ENCODE measurements at regions not wholly inside any gene's neighbourhood (a gene's known extent, or its start where the extent isn't known, plus 50 kb on each side); places are given as distances from the start of the nearest gene placed in this dataset.

DNA sequence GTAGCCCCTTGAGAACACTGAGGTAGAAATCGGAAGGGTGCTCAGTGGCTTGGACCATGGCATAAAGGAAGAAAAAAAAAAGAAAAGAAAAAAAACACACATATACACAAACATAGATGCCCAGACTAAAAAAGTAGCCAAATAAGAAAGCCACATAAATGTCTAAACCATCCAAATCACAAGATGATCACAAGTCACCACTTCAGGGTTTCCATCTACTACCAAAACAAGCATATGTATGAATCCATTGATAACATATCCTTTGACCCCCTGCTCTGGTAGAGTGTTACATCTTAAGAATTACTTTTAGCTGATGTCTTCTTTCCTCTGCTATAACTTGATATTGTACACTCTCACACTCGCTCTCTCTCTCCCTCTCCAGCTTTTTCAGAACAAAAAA, 245.9 kb downstream of the AHR start:
- TF ChIP-seq POLR2A (IDR thresholded peaks at IDR 0.05; ENCODE audit: low read depth) = no peak
- TF ChIP-seq, protein P1, sequence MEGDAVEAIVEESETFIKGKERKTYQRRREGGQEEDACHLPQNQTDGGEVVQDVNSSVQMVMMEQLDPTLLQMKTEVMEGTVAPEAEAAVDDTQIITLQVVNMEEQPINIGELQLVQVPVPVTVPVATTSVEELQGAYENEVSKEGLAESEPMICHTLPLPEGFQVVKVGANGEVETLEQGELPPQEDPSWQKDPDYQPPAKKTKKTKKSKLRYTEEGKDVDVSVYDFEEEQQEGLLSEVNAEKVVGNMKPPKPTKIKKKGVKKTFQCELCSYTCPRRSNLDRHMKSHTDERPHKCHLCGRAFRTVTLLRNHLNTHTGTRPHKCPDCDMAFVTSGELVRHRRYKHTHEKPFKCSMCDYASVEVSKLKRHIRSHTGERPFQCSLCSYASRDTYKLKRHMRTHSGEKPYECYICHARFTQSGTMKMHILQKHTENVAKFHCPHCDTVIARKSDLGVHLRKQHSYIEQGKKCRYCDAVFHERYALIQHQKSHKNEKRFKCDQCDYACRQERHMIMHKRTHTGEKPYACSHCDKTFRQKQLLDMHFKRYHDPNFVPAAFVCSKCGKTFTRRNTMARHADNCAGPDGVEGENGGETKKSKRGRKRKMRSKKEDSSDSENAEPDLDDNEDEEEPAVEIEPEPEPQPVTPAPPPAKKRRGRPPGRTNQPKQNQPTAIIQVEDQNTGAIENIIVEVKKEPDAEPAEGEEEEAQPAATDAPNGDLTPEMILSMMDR (IDR thresholded peaks at IDR 0.05) = no peak
- no peak for TF ChIP-seq EP300 (IDR thresholded peaks at IDR 0.05)
- TF ChIP-seq POLR2AphosphoS5 (IDR thresholded peaks at IDR 0.05) = no peak
- DNase-seq (ENCODE audit: extremely low spot score) = no peak
- WGBS = 88% methylated on average over 2 of the region's 2 CpGs
- Histone ChIP-seq H3K36me3 (no peaks in the 10 kb centered on the region), H3K4me3 (no peak overlapping the region), H3K27ac (replicated peaks in 1 of 4) (no peak overlapping the region), H3K4me1 (peaks cover 4 to 29% (median 12%) of the 10 kb centered on the region in 4 donors), H3K9me3 (peaks cover 0 to 3% (median 0%) of the 10 kb centered on the region in 4 donors), H3K27me3 (no peaks in the 10 kb centered on the region)
- intact Hi-C loops (cut with DNase I) = no loop called here

DNA sequence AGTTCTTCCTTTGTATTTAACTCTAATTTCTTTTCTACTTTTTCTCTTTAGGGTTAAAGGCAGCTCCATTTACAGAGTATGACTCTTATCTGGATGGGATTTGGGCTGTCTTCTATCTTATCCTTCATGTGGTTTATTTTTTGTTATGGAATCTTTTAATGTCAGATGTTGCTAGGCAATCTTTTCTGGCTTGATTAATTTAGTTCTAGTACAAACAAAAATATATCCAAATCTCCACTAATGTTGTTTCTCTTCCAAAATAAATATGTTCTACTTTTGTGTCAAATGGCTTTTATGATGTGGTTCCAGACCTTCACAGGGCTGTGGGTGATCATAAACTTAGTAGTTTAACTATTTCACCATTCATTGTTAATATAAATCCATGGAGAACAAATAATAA, 246.9 kb downstream of the AHR start:
- Histone ChIP-seq H3K4me1 (peaks cover 4 to 29% (median 12%) of the 10 kb centered on the region in 4 donors), H3K9me3 (peaks cover 0 to 7% (median 0%) of the 10 kb centered on the region in 4 donors), H3K36me3 (no peaks in the 10 kb centered on the region), H3K4me3 (no peak overlapping the region), H3K27me3 (no peaks in the 10 kb centered on the region), H3K27ac (replicated peaks in 1 of 4) (no peak overlapping the region)
- DNase-seq (ENCODE audit: extremely low spot score) = no peak
- TF ChIP-seq EP300 (IDR thresholded peaks at IDR 0.05) = no peak
- intact Hi-C loops (cut with DNase I) = no loop called here

DNA sequence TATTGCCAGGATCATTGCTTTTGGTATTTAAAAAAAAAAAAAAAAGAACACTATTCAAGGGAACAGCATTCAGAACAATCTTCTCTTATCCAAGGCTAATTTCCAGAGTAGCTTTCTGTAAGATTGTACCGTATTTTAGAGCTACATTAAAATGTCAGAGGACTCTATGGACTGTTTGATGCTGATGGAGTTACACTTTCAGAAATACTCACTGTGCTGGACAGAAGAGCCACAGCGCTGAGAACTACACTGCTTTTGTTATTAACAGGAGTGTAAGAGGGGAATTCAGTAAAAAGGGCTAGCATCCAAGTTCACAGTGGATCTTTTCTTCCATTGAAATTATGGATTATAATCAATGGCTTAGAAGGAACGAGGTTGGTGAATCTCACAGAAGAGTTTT, 247.7 kb downstream of the AHR start:
- TF ChIP-seq, protein P1 (IDR thresholded peaks at IDR 0.05) = no peak
- TF ChIP-seq POLR2AphosphoS5 (IDR thresholded peaks at IDR 0.05) = no peak
- TF ChIP-seq EP300 (IDR thresholded peaks at IDR 0.05) = no peak
- intact Hi-C loops (cut with DNase I) = no loop called here
- Histone ChIP-seq H3K9me3 (peaks cover 0 to 7% (median 0%) of the 10 kb centered on the region in 4 donors), H3K27me3 (no peaks in the 10 kb centered on the region), H3K4me3 (no peak overlapping the region), H3K27ac (replicated peaks in 1 of 4) (peak overlapping the region in 3 of 4 donors; percentile 8 to 53 (median 41)), H3K4me1 (peaks cover 4 to 29% (median 12%) of the 10 kb centered on the region in 4 donors), H3K36me3 (no peaks in the 10 kb centered on the region)
- no peak for DNase-seq (ENCODE audit: extremely low spot score)
- 49% methylated on average over 3 of the region's 3 CpGs for WGBS

DNA sequence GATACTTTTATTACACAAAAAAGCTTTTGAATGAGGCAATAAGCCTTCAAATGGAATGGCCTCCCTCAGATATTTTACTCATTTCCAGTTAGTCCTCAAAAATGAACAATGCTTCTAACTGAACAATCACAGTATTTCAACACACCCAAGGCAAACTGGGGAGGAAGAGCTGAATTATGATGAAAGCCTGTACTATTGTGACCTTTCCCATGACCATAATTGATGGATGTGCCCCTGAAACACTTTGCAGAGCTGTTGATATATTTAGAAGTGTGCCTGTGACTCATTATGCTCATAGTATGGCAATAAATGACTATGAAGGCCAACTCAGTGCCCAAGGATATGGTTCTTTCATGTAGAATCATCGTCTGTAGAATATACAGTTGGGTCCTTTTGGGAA, 248.1 kb downstream of the AHR start:
- Histone ChIP-seq H3K4me1 (peaks cover 4 to 29% (median 12%) of the 10 kb centered on the region in 4 donors), H3K36me3 (no peaks in the 10 kb centered on the region), H3K27ac (replicated peaks in 1 of 4) (peak overlapping the region in 3 of 4 donors; percentile 8 to 53 (median 41)), H3K4me3 (no peak overlapping the region), H3K9me3 (peaks cover 0 to 7% (median 0%) of the 10 kb centered on the region in 4 donors), H3K27me3 (no peaks in the 10 kb centered on the region)
- intact Hi-C loops (cut with DNase I) = no loop called here
- DNase-seq (ENCODE audit: extremely low spot score) = no peak
- TF ChIP-seq, protein P1 (IDR thresholded peaks at IDR 0.05) = no peak
- peak in 1 of 2 donors; percentile 57 for TF ChIP-seq POLR2AphosphoS5 (IDR thresholded peaks at IDR 0.05)
- TF ChIP-seq EP300 (IDR thresholded peaks at IDR 0.05) = no peak
- TF ChIP-seq POLR2A (IDR thresholded peaks at IDR 0.05; ENCODE audit: low read depth) = no peak
- WGBS = 73% methylated on average over 1 of the region's 1 CpG

DNA sequence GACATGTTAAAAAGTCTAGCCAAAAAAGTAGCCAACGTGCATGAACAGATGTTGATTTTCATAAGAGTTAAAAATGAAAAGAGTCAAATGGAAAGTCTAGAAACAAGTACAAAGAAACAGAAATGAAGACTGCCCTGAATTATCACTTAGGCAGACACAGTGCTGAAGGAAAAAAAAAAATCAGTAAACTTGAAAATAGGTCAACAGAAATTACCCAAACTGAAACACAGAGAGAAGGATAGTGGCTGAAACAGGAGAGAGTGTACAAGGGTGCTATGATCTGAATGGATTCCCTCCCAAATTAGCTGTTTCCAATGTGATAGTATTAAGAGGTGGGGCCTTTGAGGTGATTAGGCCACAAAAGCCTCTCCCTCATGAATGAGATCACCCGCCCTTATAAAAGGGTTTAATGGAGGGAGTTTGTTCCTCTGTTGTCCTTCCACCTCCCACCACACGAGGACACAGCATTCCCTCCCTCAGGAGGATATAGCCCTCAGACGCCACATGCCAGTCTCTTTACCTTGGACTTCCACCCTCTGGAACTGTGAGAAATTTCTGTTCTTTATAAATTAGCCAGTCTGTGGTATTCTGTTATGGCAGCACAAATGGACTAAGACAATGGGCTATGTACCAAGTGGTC, 249.7 kb downstream of the AHR start:
- DNase-seq (ENCODE audit: extremely low spot score) = no peak
- Histone ChIP-seq H3K4me1 (peaks cover 4 to 29% (median 12%) of the 10 kb centered on the region in 4 donors), H3K27ac (replicated peaks in 1 of 4) (peak overlapping the region in 2 of 4 donors; percentile 12 to 45), H3K36me3 (no peaks in the 10 kb centered on the region), H3K4me3 (no peak overlapping the region), H3K9me3 (peaks cover 0 to 7% (median 0%) of the 10 kb centered on the region in 4 donors), H3K27me3 (no peaks in the 10 kb centered on the region)
- 72% methylated on average over 4 of the region's 4 CpGs for WGBS
- TF ChIP-seq POLR2AphosphoS5 (IDR thresholded peaks at IDR 0.05) (no peak), EP300 (IDR thresholded peaks at IDR 0.05) (no peak), POLR2A (IDR thresholded peaks at IDR 0.05; ENCODE audit: low read depth) (no peak)
- TF ChIP-seq, protein P1 (IDR thresholded peaks at IDR 0.05) = no peak
- intact Hi-C loops (cut with DNase I) = no loop called here

All from esophagus muscularis mucosa (tissue), 4 donors.